ENCODE measurements at regions not wholly inside any gene's neighbourhood (a gene's known extent, or its start where the extent isn't known, plus 50 kb on each side); places are given as distances from the start of the nearest gene placed in this dataset.

DNA sequence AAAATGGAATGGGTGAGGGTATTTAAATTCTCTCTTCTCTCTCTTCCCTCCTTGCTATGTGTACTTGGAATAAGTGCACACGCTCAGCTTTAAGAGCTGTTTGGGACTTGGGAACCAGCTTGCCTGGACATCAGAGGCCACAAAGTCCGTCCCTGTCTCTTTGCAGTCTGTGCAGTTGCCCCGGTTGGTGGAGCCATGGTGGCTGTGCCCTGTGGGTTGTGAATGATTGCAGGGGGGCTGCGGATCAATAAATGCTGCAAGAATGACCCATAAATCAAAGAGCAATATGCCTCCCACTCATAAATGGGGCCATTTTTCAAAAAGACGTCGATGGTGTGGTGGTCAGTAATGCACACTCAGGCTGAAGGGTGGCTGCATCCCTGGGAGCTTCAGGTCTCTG lies 135.1 kb upstream of the CST7 start:
- H3K27ac ChIP-seq (ENCODE audit: low read depth in 1 of 2, low read length in 2 of 2), result no peak overlapping the region
- peaks cover 0 to 8% of the 10 kb centered on the region in 2 donors for H3K4me1 ChIP-seq (ENCODE audit: control insufficient read depth in 1 of 2, insufficient read depth in 2 of 2, low read length in 2 of 2)
- H4K20me1 ChIP-seq (ENCODE audit: insufficient read depth, low read length), result no peaks in the 10 kb centered on the region
- no peak overlapping the region for H3K9ac ChIP-seq (ENCODE audit: insufficient read depth, low read length, poor library complexity, severe bottlenecking)
- H3K27me3 ChIP-seq (ENCODE audit: control insufficient read depth in 2 of 2, insufficient read depth in 2 of 2, low read length in 2 of 2), result no peaks in the 10 kb centered on the region
- no peaks in the 10 kb centered on the region for H3K79me2 ChIP-seq (ENCODE audit: insufficient read depth, low read length)
- Mint-ChIP-seq H3K9me3 (peaks cover 0 to 6% (median 3%) of the 10 kb centered on the region in 7 donors), H3K27me3 (ENCODE audit: low read depth in 3 of 3) (peaks cover 0 to 3% (median 0%) of the 10 kb centered on the region in 3 donors), H3K4me3 (no peak overlapping the region), H3K36me3 (no peaks in the 10 kb centered on the region), H3K4me1 (peaks cover 12% of the 10 kb centered on the region), H3K27ac (no peak overlapping the region)
- WGBS (ENCODE audit: insufficient coverage), result 80% methylated on average over 3 of the region's 6 CpGs
- intact Hi-C loops (cut with micrococcal nuclease), result no loop called here
- no peak overlapping the region for H2AFZ ChIP-seq (ENCODE audit: insufficient read depth, low read depth, low read length, poor library complexity, severe bottlenecking)
- H3K4me3 ChIP-seq (replicated peaks in 1 of 3; ENCODE audit: low read depth in 2 of 3, low read length in 3 of 3), result no peak overlapping the region
- H3K4me2 ChIP-seq (replicated peaks; ENCODE audit: extremely low read depth, low read length, poor library complexity, severe bottlenecking), result no peak overlapping the region
- no peak for DNase-seq
- no peaks in the 10 kb centered on the region for H3K36me3 ChIP-seq (replicated peaks in 1 of 2; ENCODE audit: control insufficient read depth in 1 of 2, insufficient read depth in 2 of 2, low read length in 2 of 2)
- H3K9me3 ChIP-seq (replicated peaks in 1 of 2; ENCODE audit: control insufficient read depth in 1 of 2, insufficient read depth in 1 of 2, low read length in 2 of 2), result peaks cover 0 to under 1% of the 10 kb centered on the region in 2 donors
- TF ChIP-seq, protein P1, sequence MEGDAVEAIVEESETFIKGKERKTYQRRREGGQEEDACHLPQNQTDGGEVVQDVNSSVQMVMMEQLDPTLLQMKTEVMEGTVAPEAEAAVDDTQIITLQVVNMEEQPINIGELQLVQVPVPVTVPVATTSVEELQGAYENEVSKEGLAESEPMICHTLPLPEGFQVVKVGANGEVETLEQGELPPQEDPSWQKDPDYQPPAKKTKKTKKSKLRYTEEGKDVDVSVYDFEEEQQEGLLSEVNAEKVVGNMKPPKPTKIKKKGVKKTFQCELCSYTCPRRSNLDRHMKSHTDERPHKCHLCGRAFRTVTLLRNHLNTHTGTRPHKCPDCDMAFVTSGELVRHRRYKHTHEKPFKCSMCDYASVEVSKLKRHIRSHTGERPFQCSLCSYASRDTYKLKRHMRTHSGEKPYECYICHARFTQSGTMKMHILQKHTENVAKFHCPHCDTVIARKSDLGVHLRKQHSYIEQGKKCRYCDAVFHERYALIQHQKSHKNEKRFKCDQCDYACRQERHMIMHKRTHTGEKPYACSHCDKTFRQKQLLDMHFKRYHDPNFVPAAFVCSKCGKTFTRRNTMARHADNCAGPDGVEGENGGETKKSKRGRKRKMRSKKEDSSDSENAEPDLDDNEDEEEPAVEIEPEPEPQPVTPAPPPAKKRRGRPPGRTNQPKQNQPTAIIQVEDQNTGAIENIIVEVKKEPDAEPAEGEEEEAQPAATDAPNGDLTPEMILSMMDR (IDR thresholded peaks at IDR 0.05), result no peak

DNA sequence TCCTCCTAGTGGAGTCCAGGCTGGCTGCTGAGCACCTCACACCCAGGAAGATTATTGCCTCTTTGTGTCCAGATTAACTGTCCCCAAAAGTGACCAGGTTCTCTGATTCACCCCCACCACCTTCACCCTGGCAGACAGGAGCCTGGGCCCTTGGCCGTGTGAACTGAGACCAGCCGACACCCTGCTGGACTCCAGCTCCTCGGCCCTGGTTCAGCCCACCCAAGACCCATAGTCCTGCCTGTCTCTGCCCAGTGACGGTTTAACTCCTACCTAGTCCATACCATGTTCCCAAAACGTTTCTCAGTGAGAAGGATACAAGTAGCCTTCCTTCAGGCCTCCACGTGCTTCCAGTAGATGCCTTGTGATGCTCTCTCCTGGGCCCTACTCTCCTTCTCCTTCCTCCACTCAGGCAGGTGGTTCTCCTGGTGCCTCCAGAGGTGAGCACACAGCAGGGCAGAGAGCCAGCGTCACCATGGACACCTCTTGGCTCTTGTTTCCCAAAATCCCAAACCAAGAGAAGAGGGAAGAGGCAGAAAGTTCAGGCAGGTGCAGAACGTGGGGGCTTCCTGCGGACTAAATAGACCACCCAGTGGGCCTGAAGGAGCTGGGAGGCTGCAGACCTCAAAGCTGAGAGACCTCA lies 134.4 kb upstream of the CST7 start:
- Histone ChIP-seq H3K9ac (ENCODE audit: insufficient read depth, low read length, poor library complexity, severe bottlenecking) (no peak overlapping the region), H2AFZ (ENCODE audit: insufficient read depth, low read depth, low read length, poor library complexity, severe bottlenecking) (no peak overlapping the region), H3K27me3 (ENCODE audit: control insufficient read depth in 2 of 2, insufficient read depth in 2 of 2, low read length in 2 of 2) (no peaks in the 10 kb centered on the region), H3K79me2 (ENCODE audit: insufficient read depth, low read length) (no peaks in the 10 kb centered on the region), H3K36me3 (replicated peaks in 1 of 2; ENCODE audit: control insufficient read depth in 1 of 2, insufficient read depth in 2 of 2, low read length in 2 of 2) (no peaks in the 10 kb centered on the region), H3K4me2 (replicated peaks; ENCODE audit: extremely low read depth, low read length, poor library complexity, severe bottlenecking) (no peak overlapping the region), H3K27ac (ENCODE audit: low read depth in 1 of 2, low read length in 2 of 2) (no peak overlapping the region), H3K4me1 (ENCODE audit: control insufficient read depth in 1 of 2, insufficient read depth in 2 of 2, low read length in 2 of 2) (peaks cover 0 to 8% of the 10 kb centered on the region in 2 donors), H3K9me3 (replicated peaks in 1 of 2; ENCODE audit: control insufficient read depth in 1 of 2, insufficient read depth in 1 of 2, low read length in 2 of 2) (peaks cover 0 to 5% of the 10 kb centered on the region in 2 donors), H4K20me1 (ENCODE audit: insufficient read depth, low read length) (no peaks in the 10 kb centered on the region), H3K4me3 (replicated peaks in 1 of 3; ENCODE audit: low read depth in 2 of 3, low read length in 3 of 3) (no peak overlapping the region)
- peaks cover 0 to 3% (median 0%) of the 10 kb centered on the region in 3 donors for H3K27me3 Mint-ChIP-seq (ENCODE audit: low read depth in 3 of 3)
- no peak for DNase-seq
- TF ChIP-seq, protein P1 (IDR thresholded peaks at IDR 0.05), result no peak
- intact Hi-C loops (cut with micrococcal nuclease), result no loop called here
- no peak overlapping the region for H3K27ac Mint-ChIP-seq
- H3K36me3 Mint-ChIP-seq, result no peaks in the 10 kb centered on the region
- peaks cover 12% of the 10 kb centered on the region for H3K4me1 Mint-ChIP-seq
- 96% methylated on average over 7 of the region's 9 CpGs for WGBS (ENCODE audit: insufficient coverage)
- H3K4me3 Mint-ChIP-seq, result no peak overlapping the region
- H3K9me3 Mint-ChIP-seq, result peaks cover 0 to 6% (median 3%) of the 10 kb centered on the region in 7 donors

Measured in CD14-positive monocyte (primary cell).